ENCODE measurements at regions not wholly inside any gene's neighbourhood (a gene's known extent, or its start where the extent isn't known, plus 50 kb on each side); places are given as distances from the start of the nearest gene placed in this dataset.

DNA sequence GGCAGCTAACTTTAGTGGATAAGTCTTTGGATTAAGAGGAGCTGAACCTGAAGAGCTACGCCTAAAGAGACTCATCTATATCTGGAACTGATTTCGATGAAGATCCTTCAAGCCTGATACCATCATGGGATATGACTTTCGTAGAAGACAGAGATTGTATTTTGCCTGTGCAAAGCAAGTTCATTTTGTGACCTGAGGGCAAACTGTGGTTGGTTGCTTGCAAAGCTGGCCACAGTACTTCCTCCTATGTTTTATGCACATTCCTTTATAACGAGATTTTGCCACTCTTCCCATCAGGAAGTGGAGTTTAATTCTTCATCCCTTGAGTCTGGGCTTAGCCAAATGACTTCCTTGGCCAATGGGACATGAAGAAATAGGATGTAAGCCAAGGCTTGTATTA is 519.3 kb upstream of the NR3C2 start:
- 70 to 73% methylated on average over 4 of the region's 4 CpGs for WGBS, 2 donors
- no peaks in the 10 kb centered on the region for H3K9me3 ChIP-seq (ENCODE audit: control insufficient read depth in 2 of 2, insufficient read depth in 1 of 2, low read depth in 1 of 2, low read length in 1 of 2)
- H3K4me3 ChIP-seq (ENCODE audit: low read depth in 1 of 2, low read length in 2 of 2), result no peak overlapping the region
- H3K4me1 ChIP-seq (ENCODE audit: control insufficient read depth in 2 of 2, insufficient read depth in 2 of 2, low read length in 1 of 2), result no peaks in the 10 kb centered on the region
- H3K27me3 ChIP-seq (ENCODE audit: control insufficient read depth in 1 of 2, insufficient read depth in 2 of 2, low read length in 2 of 2), result no peaks in the 10 kb centered on the region
- H3K27ac ChIP-seq (ENCODE audit: low read depth in 2 of 2, low read length in 1 of 2), result no peak overlapping the region
- no peaks in the 10 kb centered on the region for H3K36me3 ChIP-seq (ENCODE audit: control insufficient read depth in 2 of 2, insufficient read depth in 2 of 2, low read length in 1 of 2)

- Histone ChIP-seq H3K27ac (ENCODE audit: low read depth in 2 of 2, low read length in 1 of 2) (no peak overlapping the region), H3K9me3 (ENCODE audit: control insufficient read depth in 2 of 2, insufficient read depth in 1 of 2, low read depth in 1 of 2, low read length in 1 of 2) (no peaks in the 10 kb centered on the region), H3K4me1 (ENCODE audit: control insufficient read depth in 2 of 2, insufficient read depth in 2 of 2, low read length in 1 of 2) (no peaks in the 10 kb centered on the region), H3K27me3 (ENCODE audit: control insufficient read depth in 1 of 2, insufficient read depth in 2 of 2, low read length in 2 of 2) (no peaks in the 10 kb centered on the region), H3K4me3 (ENCODE audit: low read depth in 1 of 2, low read length in 2 of 2) (no peak overlapping the region), H3K36me3 (ENCODE audit: control insufficient read depth in 2 of 2, insufficient read depth in 2 of 2, low read length in 1 of 2) (no peaks in the 10 kb centered on the region)
- WGBS, 2 donors, result 75 to 76% methylated on average over 1 of the region's 1 CpG
Observed at GRCh38 chr4:148958317-148958716, 516.1 kb upstream of the NR3C2 start.

GRCh38 chr4:148955564-148956297 is 513.5 kb upstream of the NR3C2 start:
- Histone ChIP-seq H3K4me3 (ENCODE audit: low read depth in 1 of 2, low read length in 2 of 2) (no peak overlapping the region), H3K4me1 (ENCODE audit: control insufficient read depth in 2 of 2, insufficient read depth in 2 of 2, low read length in 1 of 2) (no peaks in the 10 kb centered on the region), H3K9me3 (ENCODE audit: control insufficient read depth in 2 of 2, insufficient read depth in 1 of 2, low read depth in 1 of 2, low read length in 1 of 2) (no peaks in the 10 kb centered on the region), H3K36me3 (ENCODE audit: control insufficient read depth in 2 of 2, insufficient read depth in 2 of 2, low read length in 1 of 2) (no peaks in the 10 kb centered on the region), H3K27me3 (ENCODE audit: control insufficient read depth in 1 of 2, insufficient read depth in 2 of 2, low read length in 2 of 2) (no peaks in the 10 kb centered on the region), H3K27ac (ENCODE audit: low read depth in 2 of 2, low read length in 1 of 2) (no peak overlapping the region)
- 94 to 96% methylated on average over 1 of the region's 1 CpG for WGBS, 2 donors

GRCh38 chr4:148954011-148954749 is 512.0 kb upstream of the NR3C2 start:
- Histone ChIP-seq H3K36me3 (ENCODE audit: control insufficient read depth in 2 of 2, insufficient read depth in 2 of 2, low read length in 1 of 2) (no peaks in the 10 kb centered on the region), H3K4me1 (ENCODE audit: control insufficient read depth in 2 of 2, insufficient read depth in 2 of 2, low read length in 1 of 2) (no peaks in the 10 kb centered on the region), H3K27me3 (ENCODE audit: control insufficient read depth in 1 of 2, insufficient read depth in 2 of 2, low read length in 2 of 2) (no peaks in the 10 kb centered on the region), H3K27ac (ENCODE audit: low read depth in 2 of 2, low read length in 1 of 2) (peak overlapping the region; percentile 24 to 81), H3K9me3 (ENCODE audit: control insufficient read depth in 2 of 2, insufficient read depth in 1 of 2, low read depth in 1 of 2, low read length in 1 of 2) (no peaks in the 10 kb centered on the region), H3K4me3 (ENCODE audit: low read depth in 1 of 2, low read length in 2 of 2) (no peak overlapping the region)
- WGBS, 2 donors, result 77 to 79% methylated on average over 7 of the region's 7 CpGs

DNA sequence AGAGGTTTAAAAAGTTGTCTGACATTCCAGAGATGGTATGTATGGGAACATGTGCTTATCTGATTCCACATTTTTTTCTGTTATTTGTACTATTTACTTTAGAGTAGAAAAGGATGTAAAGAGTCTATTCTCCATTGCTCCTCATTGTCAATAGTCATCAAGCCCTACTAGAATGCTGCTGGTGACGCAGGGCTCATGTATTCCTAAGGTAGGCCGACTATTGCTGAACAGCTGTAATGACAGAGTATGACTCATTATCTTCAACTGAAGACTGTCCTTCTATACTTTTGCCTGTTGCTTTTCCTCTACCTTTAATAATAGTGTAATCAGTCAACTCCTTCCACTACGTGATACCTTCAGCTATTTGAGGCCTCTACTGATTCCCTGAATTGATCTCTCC is 509.1 kb upstream of the NR3C2 start:
- WGBS, 2 donors, result 80 to 89% methylated on average over 3 of the region's 3 CpGs
- Histone ChIP-seq H3K4me1 (ENCODE audit: control insufficient read depth in 2 of 2, insufficient read depth in 2 of 2, low read length in 1 of 2) (no peaks in the 10 kb centered on the region), H3K27me3 (ENCODE audit: control insufficient read depth in 1 of 2, insufficient read depth in 2 of 2, low read length in 2 of 2) (no peaks in the 10 kb centered on the region), H3K9me3 (ENCODE audit: control insufficient read depth in 2 of 2, insufficient read depth in 1 of 2, low read depth in 1 of 2, low read length in 1 of 2) (no peaks in the 10 kb centered on the region), H3K27ac (ENCODE audit: low read depth in 2 of 2, low read length in 1 of 2) (no peak overlapping the region), H3K4me3 (ENCODE audit: low read depth in 1 of 2, low read length in 2 of 2) (no peak overlapping the region), H3K36me3 (ENCODE audit: control insufficient read depth in 2 of 2, insufficient read depth in 2 of 2, low read length in 1 of 2) (no peaks in the 10 kb centered on the region)

DNA sequence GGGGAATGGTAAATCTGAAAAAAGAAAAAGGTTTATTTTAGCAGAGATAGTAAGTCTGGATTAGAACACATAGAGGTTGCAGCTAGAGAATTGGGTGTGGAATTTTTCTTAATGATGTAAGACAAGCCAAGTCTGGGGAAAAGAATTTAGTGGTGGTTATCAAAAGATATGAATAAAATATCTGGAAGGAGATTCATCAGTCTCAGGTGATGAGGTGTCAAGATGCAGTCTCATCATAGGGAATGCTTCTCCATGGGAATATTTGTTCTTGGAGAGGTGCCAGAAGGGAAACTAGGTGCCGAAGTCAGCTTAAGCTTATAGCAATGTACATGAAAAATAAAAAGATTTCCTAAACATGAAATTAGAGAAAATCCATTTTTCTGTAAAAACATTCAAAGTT is 504.1 kb upstream of the NR3C2 start:
- H3K4me1 ChIP-seq (ENCODE audit: control insufficient read depth in 2 of 2, insufficient read depth in 2 of 2, low read length in 1 of 2), result no peaks in the 10 kb centered on the region
- H3K9me3 ChIP-seq (ENCODE audit: control insufficient read depth in 2 of 2, insufficient read depth in 1 of 2, low read depth in 1 of 2, low read length in 1 of 2), result no peaks in the 10 kb centered on the region
- H3K27ac ChIP-seq (ENCODE audit: low read depth in 2 of 2, low read length in 1 of 2), result no peak overlapping the region
- no peaks in the 10 kb centered on the region for H3K36me3 ChIP-seq (ENCODE audit: control insufficient read depth in 2 of 2, insufficient read depth in 2 of 2, low read length in 1 of 2)
- 83 to 89% methylated on average over 1 of the region's 1 CpG for WGBS, 2 donors
- H3K4me3 ChIP-seq (ENCODE audit: low read depth in 1 of 2, low read length in 2 of 2), result no peak overlapping the region
- H3K27me3 ChIP-seq (ENCODE audit: control insufficient read depth in 1 of 2, insufficient read depth in 2 of 2, low read length in 2 of 2), result no peaks in the 10 kb centered on the region

DNA sequence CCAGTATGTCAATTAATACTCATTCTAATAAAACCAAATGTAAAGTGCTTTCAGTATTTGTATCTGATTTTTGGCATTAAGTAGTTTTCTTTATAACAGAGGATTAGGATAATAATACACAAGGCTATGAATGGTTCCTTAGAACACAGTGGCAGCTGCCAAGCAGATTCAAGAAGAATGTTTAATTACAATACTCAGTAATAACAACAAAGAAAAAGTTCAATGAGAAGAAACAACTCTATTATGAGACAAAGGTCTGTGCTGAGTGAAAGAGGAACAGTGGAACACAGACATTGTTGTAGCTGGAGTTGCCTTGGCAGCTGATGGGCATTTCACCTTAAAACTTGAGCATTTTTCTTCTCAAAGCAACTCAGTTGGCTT is 502.6 kb upstream of the NR3C2 start:
- Histone ChIP-seq H3K9me3 (ENCODE audit: control insufficient read depth in 2 of 2, insufficient read depth in 1 of 2, low read depth in 1 of 2, low read length in 1 of 2) (no peaks in the 10 kb centered on the region), H3K36me3 (ENCODE audit: control insufficient read depth in 2 of 2, insufficient read depth in 2 of 2, low read length in 1 of 2) (no peaks in the 10 kb centered on the region), H3K4me1 (ENCODE audit: control insufficient read depth in 2 of 2, insufficient read depth in 2 of 2, low read length in 1 of 2) (no peaks in the 10 kb centered on the region), H3K27me3 (ENCODE audit: control insufficient read depth in 1 of 2, insufficient read depth in 2 of 2, low read length in 2 of 2) (no peaks in the 10 kb centered on the region), H3K27ac (ENCODE audit: low read depth in 2 of 2, low read length in 1 of 2) (no peak overlapping the region), H3K4me3 (ENCODE audit: low read depth in 1 of 2, low read length in 2 of 2) (no peak overlapping the region)

- WGBS, 2 donors, result 74 to 77% methylated on average over 10 of the region's 10 CpGs
Observed at GRCh38 chr4:148944136-148944838, 502.1 kb upstream of the NR3C2 start.

DNA sequence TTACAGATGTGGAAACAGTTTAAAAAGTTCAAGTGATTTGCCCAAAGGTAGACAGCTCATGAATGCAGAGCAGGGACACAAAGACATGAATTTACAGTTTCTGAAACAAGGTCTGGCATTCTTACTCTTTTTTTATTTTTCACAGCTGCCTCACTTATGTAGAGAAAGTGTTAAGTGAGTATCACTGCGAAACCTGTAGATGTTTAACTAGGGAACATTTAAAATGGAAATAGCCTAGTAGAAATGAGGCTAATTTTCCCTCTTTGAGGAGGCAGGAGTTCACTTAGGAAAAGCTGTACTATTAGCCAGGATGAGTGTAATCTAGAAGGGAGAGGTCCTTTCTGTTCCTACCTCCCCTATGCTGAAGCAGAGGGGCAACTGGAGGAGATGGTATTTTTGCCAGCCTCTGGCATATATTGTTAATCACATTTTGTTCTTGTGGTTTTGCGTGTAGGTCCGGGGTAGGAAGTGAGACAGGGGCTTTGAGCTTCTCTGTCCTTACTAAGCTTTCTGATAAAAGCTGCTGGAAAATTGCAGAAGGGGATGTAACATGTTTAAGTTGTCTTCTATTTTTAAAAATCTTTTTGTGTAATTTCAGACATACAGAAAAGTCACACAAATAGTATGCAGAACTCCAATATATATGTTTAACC is 492.8 kb upstream of the NR3C2 start:
- Histone ChIP-seq H3K36me3 (ENCODE audit: control insufficient read depth in 2 of 2, insufficient read depth in 2 of 2, low read length in 1 of 2) (no peaks in the 10 kb centered on the region), H3K27me3 (ENCODE audit: control insufficient read depth in 1 of 2, insufficient read depth in 2 of 2, low read length in 2 of 2) (no peaks in the 10 kb centered on the region), H3K4me1 (ENCODE audit: control insufficient read depth in 2 of 2, insufficient read depth in 2 of 2, low read length in 1 of 2) (no peaks in the 10 kb centered on the region), H3K4me3 (ENCODE audit: low read depth in 1 of 2, low read length in 2 of 2) (no peak overlapping the region), H3K27ac (ENCODE audit: low read depth in 2 of 2, low read length in 1 of 2) (no peak overlapping the region), H3K9me3 (ENCODE audit: control insufficient read depth in 2 of 2, insufficient read depth in 1 of 2, low read depth in 1 of 2, low read length in 1 of 2) (no peaks in the 10 kb centered on the region)
- WGBS, 2 donors, result 48 to 49% methylated on average over 3 of the region's 3 CpGs

More at GRCh38 chr4:148944136-148944838, 502.1 kb upstream of the NR3C2 start:
- H3K36me3 ChIP-seq (ENCODE audit: control insufficient read depth in 2 of 2, insufficient read depth in 2 of 2, low read length in 1 of 2), result no peaks in the 10 kb centered on the region
- H3K27ac ChIP-seq (ENCODE audit: low read depth in 2 of 2, low read length in 1 of 2), result no peak overlapping the region
- no peaks in the 10 kb centered on the region for H3K9me3 ChIP-seq (ENCODE audit: control insufficient read depth in 2 of 2, insufficient read depth in 1 of 2, low read depth in 1 of 2, low read length in 1 of 2)
- H3K4me3 ChIP-seq (ENCODE audit: low read depth in 1 of 2, low read length in 2 of 2), result no peak overlapping the region
- no peaks in the 10 kb centered on the region for H3K27me3 ChIP-seq (ENCODE audit: control insufficient read depth in 1 of 2, insufficient read depth in 2 of 2, low read length in 2 of 2)
- no peaks in the 10 kb centered on the region for H3K4me1 ChIP-seq (ENCODE audit: control insufficient read depth in 2 of 2, insufficient read depth in 2 of 2, low read length in 1 of 2)
